ENCODE measurements at regions not wholly inside any gene's neighbourhood (a gene's known extent, or its start where the extent isn't known, plus 50 kb on each side); places are given as distances from the start of the nearest gene placed in this dataset.
A peak's percentile ranks its signal among the peaks of the same experiment; 100 is the strongest.

GRCh38 chr17:34141590-34141989 lies 113.5 kb upstream of the CCL2 start:
- H3K4me3 Mint-ChIP-seq: no peak overlapping the region
- H3K4me1 Mint-ChIP-seq: no peaks in the 10 kb centered on the region
- H3K9me3 Mint-ChIP-seq: no peaks in the 10 kb centered on the region
- no peaks in the 10 kb centered on the region for H3K36me3 Mint-ChIP-seq
- H3K27me3 Mint-ChIP-seq: peaks cover 14% of the 10 kb centered on the region
- DNase-seq (ENCODE audit: low spot score in 2 of 2) (no peak), ATAC-seq (ENCODE audit: low read depth) (no peak)
- no peak overlapping the region for H3K27ac Mint-ChIP-seq

DNA sequence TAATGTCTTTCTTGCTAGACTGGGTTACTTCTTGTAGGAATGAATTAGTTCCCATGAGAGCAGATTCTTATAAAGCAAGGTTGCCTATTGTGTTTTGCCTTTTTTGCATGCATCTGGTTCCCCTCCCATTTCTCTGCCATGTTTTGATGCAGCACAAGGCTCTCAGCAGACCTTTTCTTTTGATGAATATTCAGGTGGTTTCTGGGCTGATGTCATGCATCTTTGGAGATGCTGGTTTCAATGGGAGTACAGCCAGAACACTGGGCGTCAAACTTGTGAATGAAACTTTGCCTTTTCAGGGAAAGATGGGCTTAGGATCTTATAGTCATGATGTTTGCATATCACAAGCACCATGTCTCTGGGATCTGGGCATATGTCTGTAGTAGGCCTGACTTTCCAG lies 111.7 kb upstream of the CCL2 start:
- no peaks in the 10 kb centered on the region for H3K36me3 Mint-ChIP-seq
- H3K4me3 Mint-ChIP-seq: no peak overlapping the region

GRCh38 chr17:34146440-34147043 lies 108.5 kb upstream of the CCL2 start:
- Mint-ChIP-seq H3K9me3 (no peaks in the 10 kb centered on the region), H3K27me3 (peaks cover 6% of the 10 kb centered on the region), H3K4me1 (no peaks in the 10 kb centered on the region), H3K27ac (no peak overlapping the region), H3K36me3 (no peaks in the 10 kb centered on the region), H3K4me3 (no peak overlapping the region)
- ATAC-seq (ENCODE audit: low read depth) (peak; percentile 58), DNase-seq (ENCODE audit: low spot score in 2 of 2) (peak; percentile 31 to 36)

More for the DNA sequence above, 111.7 kb upstream of the CCL2 start:
- ATAC-seq (ENCODE audit: low read depth) (no peak), DNase-seq (ENCODE audit: low spot score in 2 of 2) (no peak)
- no peaks in the 10 kb centered on the region for H3K4me1 Mint-ChIP-seq
- no peaks in the 10 kb centered on the region for H3K9me3 Mint-ChIP-seq
- peaks cover 9% of the 10 kb centered on the region for H3K27me3 Mint-ChIP-seq
- H3K27ac Mint-ChIP-seq: no peak overlapping the region

GRCh38 chr17:34151102-34151501 lies 104.0 kb upstream of the CCL2 start:
- H3K9me3 Mint-ChIP-seq: no peaks in the 10 kb centered on the region
- H3K36me3 Mint-ChIP-seq: no peaks in the 10 kb centered on the region
- DNase-seq (ENCODE audit: low spot score in 2 of 2) (no peak), ATAC-seq (ENCODE audit: low read depth) (no peak)
- peaks cover 15% of the 10 kb centered on the region for H3K27me3 Mint-ChIP-seq
- H3K27ac Mint-ChIP-seq: no peak overlapping the region
- no peak overlapping the region for H3K4me3 Mint-ChIP-seq
- H3K4me1 Mint-ChIP-seq: peaks cover 4% of the 10 kb centered on the region

- Mint-ChIP-seq H3K36me3 (no peaks in the 10 kb centered on the region), H3K27me3 (peaks cover 25% of the 10 kb centered on the region), H3K4me3 (no peak overlapping the region), H3K27ac (no peak overlapping the region), H3K9me3 (peaks cover 2% of the 10 kb centered on the region), H3K4me1 (peaks cover 6% of the 10 kb centered on the region)
- no peak for ATAC-seq (ENCODE audit: low read depth)
- no peak for DNase-seq (ENCODE audit: low spot score in 2 of 2)
Observed at GRCh38 chr17:34153991-34154390, 101.1 kb upstream of the CCL2 start.

DNA sequence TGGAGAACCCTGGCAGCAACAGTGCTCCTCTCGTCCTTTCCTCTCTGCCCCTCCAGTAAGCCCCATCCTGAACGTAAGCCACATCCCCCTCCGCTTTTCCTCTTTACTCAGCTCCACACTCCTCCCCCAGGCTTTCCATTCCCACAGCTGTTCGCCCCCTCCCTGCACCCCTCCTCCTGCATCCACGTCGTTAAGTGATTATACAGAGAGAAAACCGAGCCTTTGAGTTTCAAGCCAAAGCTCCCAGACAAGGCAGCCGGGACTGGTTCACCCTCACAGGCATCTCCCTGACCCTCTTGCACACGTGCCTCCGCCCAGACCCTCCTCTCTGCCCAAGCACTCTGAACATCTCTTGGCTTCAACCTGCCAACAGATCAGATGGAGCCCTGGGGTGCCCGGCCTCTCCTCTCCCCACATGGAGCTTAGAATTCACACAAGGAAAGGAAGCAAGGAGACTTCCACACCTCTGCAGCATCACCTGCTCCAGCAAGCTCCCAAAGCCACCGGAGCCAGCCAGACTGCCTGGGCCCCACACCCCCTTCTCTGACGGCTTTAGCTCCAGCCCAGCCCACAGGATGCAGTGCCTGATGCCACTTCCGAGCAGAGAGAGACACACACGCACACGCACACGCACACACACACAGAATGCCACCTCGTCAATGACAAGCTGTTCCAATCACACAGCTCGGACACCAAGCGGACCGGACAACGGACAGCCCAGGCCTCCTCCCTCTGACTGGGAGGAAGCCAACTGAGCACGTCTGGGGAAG lies 99.9 kb upstream of the CCL2 start:
- Mint-ChIP-seq H3K4me1 (peaks cover 6% of the 10 kb centered on the region), H3K27me3 (peaks cover 29% of the 10 kb centered on the region), H3K36me3 (peaks cover 2% of the 10 kb centered on the region), H3K27ac (no peak overlapping the region), H3K9me3 (peaks cover 5% of the 10 kb centered on the region), H3K4me3 (no peak overlapping the region)
- ATAC-seq (ENCODE audit: low read depth) (no peak), DNase-seq (ENCODE audit: low spot score in 2 of 2) (no peak)

- Mint-ChIP-seq H3K27ac (no peak overlapping the region), H3K27me3 (peaks cover 28% of the 10 kb centered on the region), H3K4me3 (no peak overlapping the region), H3K9me3 (peaks cover 5% of the 10 kb centered on the region), H3K36me3 (peaks cover 2% of the 10 kb centered on the region), H3K4me1 (peaks cover 6% of the 10 kb centered on the region)
- ATAC-seq (ENCODE audit: low read depth): no peak
- no peak for DNase-seq (ENCODE audit: low spot score in 2 of 2)
Observed at GRCh38 chr17:34155947-34156346, 99.1 kb upstream of the CCL2 start.

GRCh38 chr17:34156401-34156740 lies 98.7 kb upstream of the CCL2 start:
- Mint-ChIP-seq H3K27me3 (peaks cover 28% of the 10 kb centered on the region), H3K27ac (no peak overlapping the region), H3K36me3 (peaks cover 2% of the 10 kb centered on the region), H3K9me3 (peaks cover 5% of the 10 kb centered on the region), H3K4me1 (peaks cover 6% of the 10 kb centered on the region), H3K4me3 (no peak overlapping the region)
- ATAC-seq (ENCODE audit: low read depth): no peak
- no peak for DNase-seq (ENCODE audit: low spot score in 2 of 2)

DNA sequence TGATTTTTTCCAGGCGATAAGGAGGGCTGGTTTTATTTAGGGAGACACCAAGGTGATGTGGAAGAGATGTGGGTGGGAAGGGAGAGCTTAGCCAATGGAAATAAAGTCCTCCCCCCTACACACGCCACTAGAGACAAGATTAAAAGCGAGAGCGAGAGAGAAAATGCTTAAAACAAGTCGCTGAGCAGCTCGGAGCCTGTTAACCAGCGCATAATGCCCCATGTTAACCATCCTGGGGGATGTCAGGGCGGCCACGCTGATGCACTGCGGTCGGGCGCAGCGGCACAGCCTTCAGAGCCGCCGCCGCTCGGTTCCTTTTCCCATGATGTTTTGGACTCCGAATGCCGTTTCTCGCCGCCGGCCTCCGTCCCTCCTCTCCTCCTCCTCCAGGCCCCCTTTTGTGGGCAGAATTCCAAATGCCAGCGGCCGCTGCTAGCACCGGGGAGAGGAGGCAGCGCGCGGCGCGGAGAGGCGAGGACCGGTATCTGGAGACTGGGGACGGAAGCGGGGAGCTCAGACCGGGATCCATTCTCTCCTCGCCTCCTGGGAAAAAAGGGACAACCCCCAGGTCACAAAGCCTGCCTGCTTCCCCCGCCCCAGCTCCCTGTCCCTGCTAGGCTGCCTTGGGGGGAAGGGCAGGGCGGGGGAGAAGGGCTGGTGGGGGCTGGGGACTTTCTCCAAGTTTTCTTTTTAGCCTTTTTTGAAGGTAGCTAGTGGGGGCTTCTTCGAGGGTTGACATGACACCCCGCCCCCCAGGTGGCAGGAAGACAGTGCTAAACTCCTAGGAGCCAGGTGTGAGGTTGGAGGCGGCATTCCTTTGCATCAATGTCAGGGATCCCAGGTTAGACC lies 98.1 kb upstream of the CCL2 start:
- DNase-seq (ENCODE audit: low spot score in 2 of 2) (no peak), ATAC-seq (ENCODE audit: low read depth) (no peak)
- peaks cover 5% of the 10 kb centered on the region for H3K9me3 Mint-ChIP-seq
- H3K27ac Mint-ChIP-seq: no peak overlapping the region
- peaks cover 32% of the 10 kb centered on the region for H3K27me3 Mint-ChIP-seq
- peaks cover 2% of the 10 kb centered on the region for H3K36me3 Mint-ChIP-seq
- peaks cover 6% of the 10 kb centered on the region for H3K4me1 Mint-ChIP-seq
- H3K4me3 Mint-ChIP-seq: no peak overlapping the region

GRCh38 chr17:34161690-34162089 lies 93.4 kb upstream of the CCL2 start:
- Mint-ChIP-seq H3K9me3 (peaks cover 5% of the 10 kb centered on the region), H3K27ac (no peak overlapping the region), H3K4me1 (peaks cover under 1% of the 10 kb centered on the region), H3K27me3 (peaks cover 31% of the 10 kb centered on the region), H3K36me3 (peaks cover 2% of the 10 kb centered on the region), H3K4me3 (no peak overlapping the region)
- no peak for DNase-seq (ENCODE audit: low spot score in 2 of 2)
- no peak for ATAC-seq (ENCODE audit: low read depth)

DNA sequence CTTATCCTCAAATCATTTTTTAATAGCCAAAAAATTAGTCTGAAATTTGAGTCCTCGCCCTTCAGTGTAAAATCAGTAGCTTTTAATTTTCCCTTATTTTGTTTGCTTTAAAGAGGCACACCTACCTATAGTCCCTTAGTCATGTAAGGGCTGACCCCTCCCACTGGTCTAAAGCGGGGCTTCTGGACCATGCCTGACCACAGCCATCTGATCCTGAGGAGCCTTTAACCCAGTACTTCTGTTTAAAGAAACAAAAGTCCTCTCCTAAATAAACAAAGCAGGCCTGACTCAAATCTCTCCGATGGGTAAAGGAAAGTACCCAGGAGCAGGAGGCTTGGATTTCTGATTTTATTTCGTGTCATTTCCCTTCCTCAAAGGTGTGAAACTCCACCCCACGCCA lies 92.0 kb upstream of the CCL2 start:
- H3K9me3 Mint-ChIP-seq: peaks cover 5% of the 10 kb centered on the region
- DNase-seq (ENCODE audit: low spot score in 2 of 2): no peak
- peaks cover 26% of the 10 kb centered on the region for H3K27me3 Mint-ChIP-seq
- H3K4me1 Mint-ChIP-seq: no peaks in the 10 kb centered on the region
- H3K4me3 Mint-ChIP-seq: no peak overlapping the region
- peaks cover 2% of the 10 kb centered on the region for H3K36me3 Mint-ChIP-seq
- H3K27ac Mint-ChIP-seq: no peak overlapping the region
- ATAC-seq (ENCODE audit: low read depth): no peak

DNA sequence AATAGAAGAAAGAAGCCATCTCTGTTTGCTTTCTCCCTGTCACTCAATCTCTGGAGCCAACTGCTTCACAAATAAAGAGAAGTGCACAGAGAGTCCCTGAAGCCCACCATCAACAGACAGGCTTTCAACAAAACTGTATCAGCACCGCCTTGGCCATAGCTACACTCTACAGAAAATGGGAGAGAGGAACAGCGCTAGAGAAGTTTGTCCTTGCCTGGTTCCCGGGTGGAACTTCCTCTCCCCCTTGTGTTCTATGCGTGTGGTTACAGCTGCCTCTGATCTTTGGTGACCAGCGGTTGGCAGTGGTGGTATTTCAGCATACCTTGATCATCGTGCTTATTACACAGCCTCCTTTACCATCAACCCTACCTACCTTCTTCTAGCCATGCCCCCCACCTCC lies 91.4 kb upstream of the CCL2 start:
- Mint-ChIP-seq H3K36me3 (peaks cover 2% of the 10 kb centered on the region), H3K27me3 (peaks cover 26% of the 10 kb centered on the region), H3K4me3 (no peak overlapping the region), H3K27ac (no peak overlapping the region), H3K9me3 (peaks cover 5% of the 10 kb centered on the region), H3K4me1 (no peaks in the 10 kb centered on the region)
- ATAC-seq (ENCODE audit: low read depth): no peak
- no peak for DNase-seq (ENCODE audit: low spot score in 2 of 2)

DNA sequence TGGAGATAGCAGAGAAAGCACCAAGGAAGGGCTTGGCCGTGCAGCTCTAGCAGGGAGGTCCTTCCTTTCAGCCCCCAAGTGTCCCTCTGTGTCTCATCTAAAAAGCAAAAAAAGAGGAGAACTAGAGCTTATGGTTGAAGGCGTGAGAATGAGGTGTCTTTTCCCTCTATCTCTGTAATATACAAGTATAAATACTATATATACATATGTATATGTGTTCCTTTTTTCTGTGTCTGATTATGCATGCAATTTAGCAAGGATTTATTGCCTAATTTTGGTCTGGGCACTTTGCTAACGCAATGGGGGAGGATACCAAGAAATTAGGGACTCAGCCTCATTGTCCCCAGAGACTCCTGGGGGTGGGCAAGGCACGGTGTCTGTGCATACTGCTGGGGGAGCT lies 90.2 kb upstream of the CCL2 start:
- Mint-ChIP-seq H3K9me3 (no peaks in the 10 kb centered on the region), H3K4me3 (no peak overlapping the region), H3K4me1 (no peaks in the 10 kb centered on the region), H3K27me3 (peaks cover 17% of the 10 kb centered on the region), H3K36me3 (no peaks in the 10 kb centered on the region), H3K27ac (no peak overlapping the region)
- ATAC-seq (ENCODE audit: low read depth): no peak
- DNase-seq (ENCODE audit: low spot score in 2 of 2): no peak

GRCh38 chr17:34166352-34166751 lies 88.7 kb upstream of the CCL2 start:
- DNase-seq (ENCODE audit: low spot score in 2 of 2) (no peak), ATAC-seq (ENCODE audit: low read depth) (no peak)
- no peaks in the 10 kb centered on the region for H3K36me3 Mint-ChIP-seq
- H3K27me3 Mint-ChIP-seq: peaks cover 18% of the 10 kb centered on the region
- H3K4me1 Mint-ChIP-seq: no peaks in the 10 kb centered on the region
- no peak overlapping the region for H3K4me3 Mint-ChIP-seq
- no peaks in the 10 kb centered on the region for H3K9me3 Mint-ChIP-seq
- H3K27ac Mint-ChIP-seq: no peak overlapping the region

Data from memory B cell (primary cell).